Astrocyte (in vitro differentiated cells and primary cell): ENCODE measurements at regions not wholly inside any gene's neighbourhood (a gene's known extent, or its start where the extent isn't known, plus 50 kb on each side); places are given as distances from the start of the nearest gene placed in this dataset.

Experiments used
- DNase-seq: peaks from one replicate; pipeline ENCODE4 v3.0.0-alpha.2; 2010; ENCODE audit warnings: low read depth
- FAIRE-seq: peaks from 2 replicates; lab custom pipeline; 2011; peaks lifted over from hg19 to GRCh38; lab: Jason Lieb, UNC
- H2AFZ ChIP-seq: 2 replicates; pipeline ENCODE4 v1.6.0; 2012; ENCODE audit warnings: low read depth, low read length, inconsistent platforms
- H3K27ac ChIP-seq: 2 replicates; pipeline ENCODE4 v1.5.1; 2011; ENCODE audit warnings: low read depth, low read length, inconsistent platforms
- H3K27me3 ChIP-seq: 2 replicates; pipeline ENCODE4 v1.6.0; 2011; ENCODE audit warnings: low read length, inconsistent platforms; ENCODE audit not compliant: insufficient read depth
- H3K36me3 ChIP-seq: 2 replicates; pipeline ENCODE4 v1.5.1; 2011; ENCODE audit warnings: low read length, inconsistent platforms; ENCODE audit not compliant: insufficient read depth
- H3K4me1 ChIP-seq: 2 replicates; pipeline ENCODE4 v1.5.1; 2011; ENCODE audit warnings: low read length, inconsistent platforms; ENCODE audit not compliant: insufficient read depth
- H3K4me2 ChIP-seq: 2 replicates; pipeline ENCODE4 v1.6.0; 2012; ENCODE audit warnings: low read length, inconsistent platforms
- H3K4me3 ChIP-seq: 2 replicates; pipeline ENCODE4 v1.5.1; 2011; ENCODE audit warnings: low read depth, mild to moderate bottlenecking, low read length, inconsistent platforms; ENCODE audit not compliant: insufficient read depth
- H3K79me2 ChIP-seq: 2 replicates; pipeline ENCODE4 v1.6.0; 2012; ENCODE audit warnings: mild to moderate bottlenecking, low read length, inconsistent platforms; ENCODE audit not compliant: insufficient read depth
- H3K9ac ChIP-seq: 2 replicates; pipeline ENCODE4 v1.6.0; 2012; ENCODE audit warnings: mild to moderate bottlenecking, low read length, inconsistent platforms
- H3K9me3 ChIP-seq: 2 replicates; pipeline ENCODE4 v1.5.1; 2012; ENCODE audit warnings: low read depth, mild to moderate bottlenecking, low read length, inconsistent platforms; ENCODE audit not compliant: insufficient read depth
- H4K20me1 ChIP-seq: 2 replicates; pipeline ENCODE4 v1.6.0; 2012; ENCODE audit warnings: low read length, inconsistent platforms; ENCODE audit not compliant: insufficient read depth
- H3K27ac Mint-ChIP-seq: one replicate; pipeline ENCODE4 v1.8.0; 2021; ENCODE audit warnings: mild to moderate bottlenecking, mixed read lengths; ENCODE audit not compliant: unreplicated experiment
- H3K27me3 Mint-ChIP-seq: one replicate; pipeline ENCODE4 v1.8.0; 2021; ENCODE audit warnings: low read depth, mixed read lengths; ENCODE audit not compliant: unreplicated experiment
- H3K36me3 Mint-ChIP-seq: one replicate; pipeline ENCODE4 v1.8.0; 2021; ENCODE audit warnings: low read depth, mixed read lengths; ENCODE audit not compliant: unreplicated experiment
- H3K4me1 Mint-ChIP-seq: one replicate; pipeline ENCODE4 v1.8.0; 2021; ENCODE audit warnings: low read depth, mixed read lengths; ENCODE audit not compliant: unreplicated experiment
- H3K4me3 Mint-ChIP-seq: one replicate; pipeline ENCODE4 v1.8.0; 2021; ENCODE audit warnings: mild to moderate bottlenecking, moderate library complexity, mixed read lengths; ENCODE audit not compliant: unreplicated experiment
- H3K9me3 Mint-ChIP-seq: one replicate; pipeline ENCODE4 v1.8.0; 2021; ENCODE audit warnings: mild to moderate bottlenecking, mixed read lengths; ENCODE audit not compliant: unreplicated experiment
- CTCF ChIP-seq: IDR thresholded peaks from 2 replicates; pipeline ENCODE4 v1.5.1; 2011; ENCODE audit warnings: low read depth, mild to moderate bottlenecking, inconsistent platforms, low read length, moderate library complexity; ENCODE audit not compliant: insufficient read depth
- EZH2 ChIP-seq: IDR thresholded peaks from 2 replicates; pipeline ENCODE4 v1.6.1; 2012; ENCODE audit warnings: mild to moderate bottlenecking, low read length, inconsistent platforms; ENCODE audit not compliant: insufficient read depth

GRCh38 chr2:176931588-176932563, 280.7 kb upstream of the HNRNPA3 start:
- H3K79me2 ChIP-seq: no peaks in the 10 kb centered on the region
- Mint-ChIP-seq H3K27me3 (peaks cover 2% of the 10 kb centered on the region), H3K36me3 (no peaks in the 10 kb centered on the region), H3K27ac (no peak overlapping the region), H3K4me3 (no peak overlapping the region), H3K4me1 (peaks cover 8% of the 10 kb centered on the region), H3K9me3 (no peaks in the 10 kb centered on the region)
- no peak overlapping the region for H3K4me2 ChIP-seq
- H3K36me3 ChIP-seq: no peaks in the 10 kb centered on the region
- DNase-seq (no peak), FAIRE-seq (no peak)
- H3K4me3 ChIP-seq: no peak overlapping the region
- no peaks in the 10 kb centered on the region for H3K27me3 ChIP-seq
- TF ChIP-seq EZH2: no peak
- no peak for TF ChIP-seq CTCF
- no peak overlapping the region for H2AFZ ChIP-seq
- H4K20me1 ChIP-seq: no peaks in the 10 kb centered on the region
- no peaks in the 10 kb centered on the region for H3K9me3 ChIP-seq
- no peak overlapping the region for H3K9ac ChIP-seq
- H3K27ac ChIP-seq: no peak overlapping the region
- no peaks in the 10 kb centered on the region for H3K4me1 ChIP-seq

GRCh38 chr2:176934131-176934530, 278.5 kb upstream of the HNRNPA3 start:
- Mint-ChIP-seq H3K4me1 (peaks cover 8% of the 10 kb centered on the region), H3K27me3 (peaks cover 2% of the 10 kb centered on the region), H3K27ac (no peak overlapping the region), H3K9me3 (no peaks in the 10 kb centered on the region), H3K36me3 (no peaks in the 10 kb centered on the region), H3K4me3 (no peak overlapping the region)
- Histone ChIP-seq H3K27ac (no peak overlapping the region), H3K27me3 (peaks cover 2% of the 10 kb centered on the region), H3K79me2 (no peaks in the 10 kb centered on the region), H3K4me1 (no peaks in the 10 kb centered on the region), H3K4me2 (no peak overlapping the region), H3K36me3 (no peaks in the 10 kb centered on the region), H3K9me3 (no peaks in the 10 kb centered on the region), H3K9ac (no peak overlapping the region), H4K20me1 (no peaks in the 10 kb centered on the region), H2AFZ (no peak overlapping the region), H3K4me3 (no peak overlapping the region)
- FAIRE-seq (no peak), DNase-seq (no peak)
- no peak for TF ChIP-seq EZH2
- TF ChIP-seq CTCF: no peak
